22Rv1 (cell line): ENCODE measurements at regions not wholly inside any gene's neighbourhood (a gene's known extent, or its start where the extent isn't known, plus 50 kb on each side); places are given as distances from the start of the nearest gene placed in this dataset.

Experiments used
- CTCF ChIP-seq: fragments of 450-650 bp; IDR thresholded peaks from 2 replicates; pipeline ENCODE4 v1.5.1; 2017; ENCODE audit warnings: mild to moderate bottlenecking
- ZFX ChIP-seq: fragments of 450-650 bp; IDR thresholded peaks from 2 replicates; pipeline ENCODE4 v1.6.1; 2017; ENCODE audit warnings: antibody characterized with exemption, borderline replicate concordance

GRCh38 chr1:118711356-118711755, 276.8 kb downstream of the TBX15 start:
- TF ChIP-seq CTCF (no peak), ZFX (no peak)
